NCI-H82 (cell line): ENCODE measurements at regions not wholly inside any gene's neighbourhood (a gene's known extent, or its start where the extent isn't known, plus 50 kb on each side); places are given as distances from the start of the nearest gene placed in this dataset.
A peak's percentile ranks its signal among the peaks of the same experiment; 100 is the strongest.

Source experiments
- DNase-seq: peaks from one replicate; lab custom pipeline; 2025; lab: John Stamatoyannopoulos, UW

DNA sequence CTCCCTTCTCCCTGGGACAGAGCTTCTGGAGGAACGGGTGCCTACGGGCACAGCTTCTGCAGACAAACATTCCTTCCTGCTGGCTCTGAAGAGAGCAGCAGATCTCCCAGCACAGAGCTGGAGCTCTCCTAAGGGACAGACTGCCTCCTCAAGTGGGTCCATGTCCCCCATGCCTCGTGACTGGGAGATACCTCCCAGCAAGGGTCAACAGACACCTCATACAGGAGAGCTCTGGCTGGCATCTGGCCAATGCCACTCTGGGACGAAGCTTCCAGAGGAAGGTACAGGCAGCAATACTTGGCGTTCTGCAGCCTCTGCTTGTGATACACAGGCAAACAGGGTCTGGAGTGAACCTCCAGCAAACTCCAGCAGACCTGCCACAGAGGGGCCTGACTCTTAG, 227.9 kb downstream of the SPATA31D1 start:
- no peak for DNase-seq

GRCh38 chr9:82223442-82223841, 234.9 kb downstream of the SPATA31D1 start:
- DNase-seq: no peak

DNA sequence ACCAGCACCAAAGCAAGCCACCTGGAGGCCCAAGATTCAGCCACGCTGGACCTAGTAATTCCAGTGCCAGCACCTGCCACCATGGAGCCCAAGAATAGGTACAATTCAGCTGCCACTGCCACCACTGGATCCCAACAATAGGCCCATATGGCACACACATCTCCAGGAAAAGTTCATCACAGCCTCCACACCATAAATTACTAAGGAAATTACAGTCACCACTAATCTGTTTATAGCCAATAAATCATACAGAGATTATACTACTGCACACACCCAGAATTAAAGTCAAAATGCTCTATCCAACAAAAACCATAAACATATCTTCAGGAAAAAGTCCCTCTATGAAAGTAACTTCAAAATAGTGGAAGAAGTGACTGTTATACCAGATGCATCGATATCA, 242.8 kb downstream of the SPATA31D1 start:
- no peak for DNase-seq

- no peak for DNase-seq
Observed at GRCh38 chr9:82234160-82234943, 245.8 kb downstream of the SPATA31D1 start.

- DNase-seq: no peak
Observed at GRCh38 chr9:82242285-82242963, 253.9 kb downstream of the SPATA31D1 start.

- DNase-seq: no peak
Observed at GRCh38 chr9:82247318-82247717, 258.7 kb downstream of the SPATA31D1 start.

GRCh38 chr9:82252116-82252515, 263.5 kb downstream of the SPATA31D1 start:
- DNase-seq: no peak

GRCh38 chr9:82254646-82255367, 266.2 kb downstream of the SPATA31D1 start:
- no peak for DNase-seq

- DNase-seq: no peak
Observed at GRCh38 chr9:82255481-82256176, 267.1 kb downstream of the SPATA31D1 start.

DNA sequence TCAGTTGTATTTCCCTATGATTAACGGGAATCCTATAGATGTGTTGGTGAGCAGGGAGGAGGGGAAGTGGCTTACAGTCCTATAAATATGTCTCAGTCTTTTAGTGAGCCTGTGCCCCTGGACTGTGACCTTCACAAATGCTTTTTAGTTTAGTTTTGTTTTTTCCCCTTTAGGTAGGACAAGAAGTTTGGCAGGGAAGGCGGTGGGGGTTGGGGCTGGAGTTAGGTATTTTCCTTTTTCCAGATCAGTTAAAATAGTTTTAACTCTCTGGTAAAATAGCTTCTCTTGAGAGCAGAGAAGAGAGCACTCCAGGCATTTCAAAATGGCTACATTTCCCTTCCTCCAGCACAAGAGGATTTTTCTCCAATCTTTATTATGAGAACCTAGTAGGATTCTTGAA, 272.1 kb downstream of the SPATA31D1 start:
- DNase-seq: no peak

DNA sequence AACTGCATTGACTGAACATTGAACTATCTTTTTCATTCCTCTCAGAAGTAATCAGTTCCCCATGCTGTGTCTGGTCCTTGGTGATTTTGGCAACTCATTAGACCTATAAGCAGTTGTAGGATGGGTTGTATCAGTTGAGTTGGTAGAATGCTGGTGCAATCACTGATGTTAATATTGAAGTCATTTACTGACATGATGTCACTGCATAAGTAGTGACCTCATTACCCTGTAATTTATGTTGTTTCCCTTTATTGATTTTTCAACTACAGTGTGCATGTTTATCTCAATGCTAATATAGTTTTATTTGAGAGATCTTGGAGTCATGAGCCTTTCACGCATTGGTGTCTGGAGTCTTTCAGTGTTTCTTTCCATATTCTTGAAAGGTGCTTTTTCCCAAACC, 275.0 kb downstream of the SPATA31D1 start:
- no peak for DNase-seq

GRCh38 chr9:82271106-82271561, 282.6 kb downstream of the SPATA31D1 start:
- DNase-seq: no peak

GRCh38 chr9:82273121-82273520, 284.5 kb downstream of the SPATA31D1 start:
- no peak for DNase-seq

DNA sequence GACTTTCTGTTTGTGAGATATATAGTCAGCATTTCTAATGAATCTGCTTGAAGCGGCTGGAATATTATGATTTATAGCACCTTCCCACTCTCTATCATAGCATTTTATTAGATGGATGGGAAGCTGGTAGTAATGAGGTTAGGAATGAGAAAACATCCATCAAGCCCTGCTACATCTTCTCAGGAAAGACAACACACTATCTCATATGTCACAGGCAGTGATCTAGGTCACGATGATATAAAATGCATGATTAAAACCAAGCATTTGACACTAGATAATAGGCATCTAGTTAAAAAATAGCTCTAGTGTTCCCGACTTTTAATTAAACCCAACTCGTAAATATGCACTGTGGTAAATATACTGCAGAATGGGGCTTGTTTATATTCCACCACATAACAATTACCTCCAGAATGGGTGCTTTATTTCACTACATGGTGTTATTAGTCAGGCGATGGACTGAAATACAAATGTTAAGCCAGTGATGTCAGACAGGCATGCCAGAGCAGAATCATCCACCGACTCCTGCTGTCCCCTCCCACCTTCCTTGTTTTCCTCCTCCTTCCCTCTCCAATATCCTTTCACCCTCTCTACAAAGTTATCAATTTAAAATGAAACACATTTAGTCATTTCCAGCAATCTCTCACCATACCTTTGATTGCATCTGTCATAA, 286.8 kb downstream of the SPATA31D1 start:
- DNase-seq: no peak

- DNase-seq: no peak
Observed at GRCh38 chr9:82281066-82281465, 292.5 kb downstream of the SPATA31D1 start.

DNA sequence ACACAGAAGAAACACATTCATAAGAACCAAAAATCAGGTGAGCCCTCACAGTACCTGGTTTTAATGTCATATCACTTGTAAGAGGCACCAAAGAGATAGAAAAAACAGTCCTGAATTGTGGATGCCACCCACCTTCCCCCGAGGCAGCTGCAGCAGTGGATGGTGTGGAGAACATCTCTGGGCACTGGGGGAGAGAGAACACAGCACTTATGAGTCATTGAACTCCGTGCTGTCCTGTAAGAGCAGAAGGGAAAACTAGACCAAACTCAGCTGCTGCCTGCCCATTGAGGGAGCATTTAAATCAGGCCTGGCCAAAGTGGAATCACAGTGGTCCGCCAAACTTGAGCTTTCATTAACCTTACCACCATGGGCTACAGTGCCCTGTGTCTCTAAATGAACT, 296.2 kb downstream of the SPATA31D1 start:
- no peak for DNase-seq

- DNase-seq: no peak
Observed at GRCh38 chr9:82295181-82295580, 306.6 kb downstream of the SPATA31D1 start.

GRCh38 chr9:82299870-82300269, 311.3 kb downstream of the SPATA31D1 start:
- no peak for DNase-seq

DNA sequence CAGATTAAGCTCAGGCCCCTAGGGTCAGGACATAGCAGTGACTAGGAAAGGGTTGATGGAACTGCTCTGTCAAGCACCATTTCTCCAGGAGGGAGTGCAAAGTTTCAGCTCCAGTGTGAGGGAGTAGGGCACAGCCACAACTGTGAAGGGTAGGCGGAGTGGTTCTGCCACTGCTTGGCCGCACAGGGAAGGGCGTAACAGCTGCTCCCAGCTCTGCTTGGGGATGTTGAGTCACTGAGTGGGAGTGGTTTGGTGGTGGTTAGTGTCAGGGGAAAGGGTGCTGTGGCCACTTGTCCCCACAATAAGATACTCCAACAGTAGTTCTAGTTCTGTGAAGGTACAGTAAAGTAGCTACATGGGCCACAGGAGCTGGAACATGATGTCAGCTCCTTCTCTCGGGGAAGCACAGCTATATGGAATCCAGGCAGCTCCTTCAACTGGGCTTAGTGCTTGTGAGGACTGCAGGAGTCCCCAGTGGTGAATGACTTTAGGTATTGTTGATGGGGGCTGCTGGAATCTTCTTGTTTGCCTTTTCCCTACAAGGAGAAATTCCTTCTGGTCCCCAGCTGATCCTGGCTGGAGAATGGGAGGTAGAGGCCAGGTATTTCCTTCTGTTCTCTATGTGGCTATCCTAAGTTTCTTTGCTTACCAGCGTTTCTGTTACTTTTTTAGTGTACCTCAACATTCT, 314.5 kb downstream of the SPATA31D1 start:
- no peak for DNase-seq

- peak; percentile 31 for DNase-seq
Observed at GRCh38 chr9:82308836-82309235, 320.3 kb downstream of the SPATA31D1 start.

- no peak for DNase-seq
Observed at GRCh38 chr9:82313697-82314096, 325.1 kb downstream of the SPATA31D1 start.
